ENCODE measurements at regions not wholly inside any gene's neighbourhood (a gene's known extent, or its start where the extent isn't known, plus 50 kb on each side); places are given as distances from the start of the nearest gene placed in this dataset.
"Not testable (repeated sequence)": the region's sequence is repeated elsewhere in the genome, so short reads cannot be mapped to it uniquely, and the experiment has no call there.

- no peaks in the 10 kb centered on the region for H3K4me1 ChIP-seq
- H3K36me3 ChIP-seq = no peaks in the 10 kb centered on the region
- H3K27me3 ChIP-seq = no peaks in the 10 kb centered on the region
- intact Hi-C loops (cut with DNase I; ENCODE audit: low total_unique reads) = no loop called here
- TF ChIP-seq POLR2A (IDR thresholded peaks at IDR 0.05) (no peak), EP300 (IDR thresholded peaks at IDR 0.05) (no peak), POLR2AphosphoS5 (IDR thresholded peaks at IDR 0.05) (no peak), CTCF (IDR thresholded peaks at IDR 0.05) (no peak)
- DNase-seq = no peak
- H3K4me3 ChIP-seq = no peak overlapping the region
- no peak overlapping the region for H3K27ac ChIP-seq
- peaks cover 0 to 3% (median 0%) of the 10 kb centered on the region in 4 donors for H3K9me3 ChIP-seq
- 87 to 94% (median 92%) methylated on average over 4 to 6 of the region's 6 CpGs for WGBS, 5 donors
Observed at GRCh38 chr4:170687751-170688150, 598.0 kb upstream of the AADAT start.

GRCh38 chr4:170685701-170686100, 595.9 kb upstream of the AADAT start:
- intact Hi-C loops (cut with DNase I; ENCODE audit: low total_unique reads); H3K36me3 ChIP-seq; H3K4me1 ChIP-seq; H3K4me3 ChIP-seq; H3K27me3 ChIP-seq; DNase-seq; H3K27ac ChIP-seq; H3K9me3 ChIP-seq: not testable (repeated sequence)
- 69 to 84% (median 75%) methylated on average over 4 of the region's 4 CpGs for WGBS, 5 donors

GRCh38 chr4:170682558-170683294, 593.0 kb upstream of the AADAT start:
- intact Hi-C loops (cut with DNase I; ENCODE audit: low total_unique reads) = no loop called here
- WGBS, 5 donors = 35 to 48% (median 42%) methylated on average over 5 of the region's 5 CpGs
- no peak for DNase-seq
- H3K27ac ChIP-seq = no peak overlapping the region
- H3K9me3 ChIP-seq = peaks cover 0 to 3% (median 0%) of the 10 kb centered on the region in 4 donors
- H3K36me3 ChIP-seq = no peaks in the 10 kb centered on the region
- H3K4me3 ChIP-seq = no peak overlapping the region
- H3K4me1 ChIP-seq = no peaks in the 10 kb centered on the region
- TF ChIP-seq CTCF (IDR thresholded peaks at IDR 0.05) = no peak
- no peak for TF ChIP-seq EP300 (IDR thresholded peaks at IDR 0.05)
- no peak for TF ChIP-seq POLR2AphosphoS5 (IDR thresholded peaks at IDR 0.05)
- no peak for TF ChIP-seq POLR2A (IDR thresholded peaks at IDR 0.05)
- no peaks in the 10 kb centered on the region for H3K27me3 ChIP-seq

GRCh38 chr4:170682087-170682486, 592.3 kb upstream of the AADAT start:
- H3K27ac ChIP-seq; H3K36me3 ChIP-seq; intact Hi-C loops (cut with DNase I; ENCODE audit: low total_unique reads); H3K4me3 ChIP-seq; H3K4me1 ChIP-seq; H3K9me3 ChIP-seq; DNase-seq; H3K27me3 ChIP-seq: not testable (repeated sequence)
- 61 to 76% (median 69%) methylated on average over 5 of the region's 5 CpGs for WGBS, 5 donors

GRCh38 chr4:170675568-170676262, 586.0 kb upstream of the AADAT start:
- Histone ChIP-seq H3K27me3 (no peaks in the 10 kb centered on the region), H3K4me1 (no peaks in the 10 kb centered on the region), H3K9me3 (no peaks in the 10 kb centered on the region), H3K36me3 (no peaks in the 10 kb centered on the region), H3K27ac (no peak overlapping the region), H3K4me3 (no peak overlapping the region)
- TF ChIP-seq POLR2AphosphoS5 (IDR thresholded peaks at IDR 0.05) = no peak
- no peak for DNase-seq
- intact Hi-C loops (cut with DNase I; ENCODE audit: low total_unique reads) = no loop called here
- WGBS, 5 donors = 65 to 84% (median 77%) methylated on average over 2 of the region's 2 CpGs

- WGBS, 5 donors = 41 to 72% (median 65%) methylated on average over 1 of the region's 1 CpG
- H3K9me3 ChIP-seq = no peaks in the 10 kb centered on the region
- no peaks in the 10 kb centered on the region for H3K27me3 ChIP-seq
- intact Hi-C loops (cut with DNase I; ENCODE audit: low total_unique reads) = no loop called here
- DNase-seq = no peak
- H3K36me3 ChIP-seq = no peaks in the 10 kb centered on the region
- no peak overlapping the region for H3K27ac ChIP-seq
- TF ChIP-seq EP300 (IDR thresholded peaks at IDR 0.05) (no peak), CTCF (IDR thresholded peaks at IDR 0.05) (no peak), POLR2A (IDR thresholded peaks at IDR 0.05) (no peak), POLR2AphosphoS5 (IDR thresholded peaks at IDR 0.05) (no peak)
- H3K4me3 ChIP-seq = no peak overlapping the region
- no peaks in the 10 kb centered on the region for H3K4me1 ChIP-seq
Observed at GRCh38 chr4:170674176-170674575, 584.4 kb upstream of the AADAT start.
